Stimulated activated CD8-positive, alpha-beta memory T cell treated with anti-CD3 and anti-CD28 coated beads, Interleukin-7, amount 100 ng/mL, for 48 hours (primary cell): ENCODE measurements at regions not wholly inside any gene's neighbourhood (a gene's known extent, or its start where the extent isn't known, plus 50 kb on each side); places are given as distances from the start of the nearest gene placed in this dataset.
"Not testable (repeated sequence)": the region's sequence is repeated elsewhere in the genome, so short reads cannot be mapped to it uniquely, and the experiment has no call there.

ENCODE experiments used
- DNase-seq, 2 donors: peaks; one replicate each; pipeline ENCODE4 v3.0.0-alpha.2; 2020; ENCODE audit warnings: low read depth in 1 of 2; ENCODE audit errors: extremely low read depth in 1 of 2

GRCh38 chr6:111925296-111925695, 52.0 kb upstream of the FYN start:
- DNase-seq = no peak

DNA sequence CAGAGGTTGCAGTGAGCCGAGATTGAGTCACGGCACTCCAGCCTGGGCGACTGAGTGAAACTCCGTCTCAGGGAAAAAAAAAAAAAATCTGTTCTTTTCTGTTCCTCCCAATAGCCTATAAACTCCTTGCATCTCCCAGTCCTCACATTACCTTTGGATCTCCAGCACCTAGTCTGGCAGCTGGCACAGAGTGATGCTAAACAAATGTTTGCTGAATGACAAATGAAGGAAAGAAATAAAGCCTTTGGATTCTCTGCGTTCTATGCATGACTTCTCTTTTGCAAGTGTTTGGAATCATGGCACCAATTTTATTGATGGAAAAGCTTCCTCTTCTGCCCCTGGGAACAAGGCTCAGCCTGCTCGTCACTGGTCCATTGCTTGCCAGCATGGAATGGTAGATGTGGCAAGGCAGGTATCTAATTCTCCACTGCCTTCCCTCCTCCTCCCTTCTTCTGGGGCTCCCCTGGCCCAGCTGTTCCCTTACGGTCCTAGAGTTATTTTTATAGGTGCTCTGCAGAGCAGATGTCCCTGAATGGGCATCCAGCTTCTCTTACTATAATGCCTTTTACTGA, 53.6 kb upstream of the FYN start:
- no peak for DNase-seq

DNA sequence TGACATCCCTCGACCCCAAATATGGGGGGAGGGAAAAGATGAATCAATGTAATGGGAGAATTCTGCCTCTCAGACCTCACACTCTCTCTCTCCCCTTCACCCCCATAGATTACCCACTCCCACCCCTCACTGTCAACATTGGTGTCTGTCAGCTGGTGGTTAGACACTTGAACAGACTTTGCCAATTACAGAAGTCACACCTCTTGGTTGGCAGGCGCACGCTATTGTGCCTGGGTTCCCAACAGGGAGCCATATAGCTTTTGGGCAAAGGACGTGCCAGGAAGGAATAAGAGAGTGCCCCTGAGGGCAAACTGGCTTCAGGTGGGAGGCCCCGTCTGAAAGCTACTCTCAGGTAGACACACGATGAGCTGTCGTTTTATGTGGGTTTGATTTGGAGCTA, 54.1 kb upstream of the FYN start:
- no peak for DNase-seq

DNA sequence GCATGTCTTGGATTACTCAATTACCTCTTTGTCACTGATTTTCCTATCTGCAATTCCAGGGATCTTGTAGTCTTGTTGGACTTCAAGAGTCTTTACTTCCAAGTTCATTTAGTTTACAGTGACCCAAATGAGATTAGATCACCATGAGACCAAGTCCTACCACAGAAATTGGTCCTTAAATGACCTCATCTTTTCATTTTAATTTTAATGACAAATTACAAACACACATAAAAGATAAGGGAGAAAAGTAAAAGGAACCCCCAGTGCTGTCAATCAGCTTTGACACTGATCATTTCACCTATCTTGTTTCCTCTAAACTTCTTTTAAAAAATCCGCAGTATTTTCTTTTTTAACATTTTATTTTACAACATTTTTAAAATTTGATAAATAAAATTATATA, 54.9 kb upstream of the FYN start:
- no peak for DNase-seq

- DNase-seq = not testable (repeated sequence)
Observed at GRCh38 chr6:111934611-111935010, 61.4 kb upstream of the FYN start.

DNA sequence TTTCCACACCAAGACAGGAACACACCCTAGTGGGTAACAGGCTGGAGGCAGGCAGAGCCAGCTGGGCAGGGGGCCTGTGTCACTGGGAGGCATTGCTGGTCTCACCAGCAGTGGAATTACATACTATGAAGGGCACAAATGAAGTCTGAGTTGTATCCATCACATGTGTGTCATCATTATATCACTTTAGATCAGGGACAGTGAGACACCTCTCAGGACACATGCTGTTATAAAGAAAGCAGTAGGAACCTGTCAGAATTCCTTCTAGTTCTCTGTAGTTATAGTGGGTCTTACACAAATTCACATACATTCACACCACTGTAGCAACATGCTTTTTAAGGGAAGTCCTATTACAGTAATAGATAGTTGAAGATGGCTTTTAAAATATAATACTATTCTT, 63.5 kb upstream of the FYN start:
- DNase-seq = no peak

DNA sequence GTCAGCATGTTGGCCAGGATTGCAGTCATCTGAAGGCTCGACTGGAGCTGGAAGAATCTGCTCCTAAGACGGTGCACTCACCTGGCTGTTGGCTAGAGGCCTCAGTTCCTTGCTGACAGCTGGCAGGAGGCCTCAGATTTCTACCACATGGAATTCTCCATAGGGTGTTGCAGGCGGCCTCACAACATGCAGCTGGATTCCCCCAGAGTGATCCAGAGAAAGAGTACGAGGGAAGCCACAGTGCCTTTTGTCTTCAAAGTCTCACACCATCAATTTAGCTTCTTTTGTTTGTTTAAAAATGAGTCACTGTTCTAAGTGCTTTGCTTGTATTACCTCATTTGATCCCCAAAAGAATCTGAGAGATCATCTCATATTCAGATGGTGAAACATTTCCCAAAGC, 65.5 kb upstream of the FYN start:
- no peak for DNase-seq

DNA sequence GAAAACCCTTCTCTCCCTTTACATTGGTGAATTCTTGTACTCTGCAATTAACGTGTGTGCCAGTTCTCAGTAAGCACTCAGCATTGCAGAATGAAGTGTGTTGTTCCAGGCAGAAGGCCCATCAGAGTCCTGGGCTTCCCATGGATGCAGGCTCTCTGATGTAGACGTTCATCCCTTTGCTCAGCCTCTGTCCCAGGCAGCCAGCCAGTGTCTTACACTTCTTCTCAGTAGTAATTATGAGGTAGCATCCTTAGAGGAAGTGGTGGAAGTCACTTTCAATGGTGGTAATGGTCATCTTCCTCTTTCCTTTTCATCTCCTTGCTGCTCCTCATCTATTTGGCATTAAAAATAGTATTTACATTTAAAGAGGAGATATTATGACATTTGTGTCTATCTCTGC, 66.7 kb upstream of the FYN start:
- DNase-seq = no peak

DNA sequence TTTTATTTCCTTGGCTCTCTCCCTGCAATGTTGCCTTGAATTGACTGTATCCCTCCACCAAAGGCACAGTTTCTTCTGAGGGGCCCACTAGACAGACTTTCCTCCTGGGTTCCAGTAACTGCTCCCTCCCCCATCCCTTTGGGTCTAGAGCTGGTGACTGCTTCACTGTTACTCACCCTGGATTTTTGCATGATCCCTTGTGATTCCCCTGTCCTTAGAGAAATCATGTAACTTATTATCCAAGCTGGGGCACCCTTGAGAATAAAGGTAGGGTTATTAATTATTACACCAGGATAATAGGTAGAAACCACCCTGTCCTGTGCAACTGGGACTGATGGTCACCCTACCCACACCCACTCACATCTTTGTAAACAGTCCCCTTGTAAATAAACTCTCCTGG, 67.5 kb upstream of the FYN start:
- no peak for DNase-seq

GRCh38 chr6:111941686-111942330, 68.6 kb upstream of the FYN start:
- DNase-seq = no peak

DNA sequence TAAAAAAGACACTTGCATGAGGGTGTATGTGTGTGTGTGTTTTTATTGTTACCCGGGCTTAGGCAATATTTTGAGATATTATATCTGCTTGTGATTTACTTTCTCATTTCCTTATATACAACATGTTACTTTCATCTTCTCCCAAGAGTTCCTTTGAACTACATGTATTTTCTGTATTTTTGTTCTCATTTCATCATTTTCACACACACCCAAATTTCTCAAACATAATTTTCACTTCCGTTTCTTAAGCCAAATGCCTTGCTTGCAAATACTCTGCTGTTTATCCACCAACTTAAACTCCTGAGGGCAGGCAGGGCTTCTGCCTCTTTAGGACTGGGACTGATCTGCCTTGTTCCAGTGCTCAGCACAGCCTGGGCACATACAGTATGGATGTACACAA, 69.3 kb upstream of the FYN start:
- no peak for DNase-seq

DNA sequence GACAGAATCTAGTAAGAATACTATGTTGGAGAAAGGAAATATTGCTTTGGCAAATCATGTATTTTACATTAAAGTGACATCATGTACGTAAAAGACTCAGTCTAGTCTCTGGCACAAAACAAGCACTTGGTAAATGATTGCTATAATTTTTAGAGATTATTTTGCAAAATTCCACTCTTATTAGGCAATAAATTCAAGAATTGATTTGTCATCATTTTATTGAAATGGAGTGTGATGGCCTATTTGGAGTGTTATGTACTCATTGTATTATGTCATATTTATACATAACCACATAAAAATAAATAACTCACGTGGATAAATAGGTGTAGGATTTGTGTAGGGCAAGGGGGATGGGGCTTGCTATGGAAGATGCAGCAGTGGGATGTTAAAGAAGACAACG, 70.0 kb upstream of the FYN start:
- no peak for DNase-seq

DNA sequence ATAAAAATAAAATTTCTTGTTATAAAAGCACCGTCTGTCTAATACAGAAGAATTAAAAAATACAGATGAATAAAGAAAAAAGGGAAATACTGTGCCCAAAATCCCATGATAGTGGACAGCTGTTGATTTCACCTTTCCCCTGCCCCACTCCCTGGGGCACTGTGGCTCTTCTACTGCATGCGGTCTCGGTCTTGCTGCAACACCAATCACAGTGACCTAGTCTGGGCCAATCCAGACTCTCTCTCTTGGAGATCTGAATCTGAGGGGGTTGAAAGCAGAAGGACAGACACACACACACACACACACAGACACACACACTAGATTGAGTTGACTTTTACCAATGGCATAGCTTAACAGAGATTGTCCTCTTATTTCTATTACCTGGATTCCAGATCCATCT, 70.5 kb upstream of the FYN start:
- DNase-seq = no peak

GRCh38 chr6:111944541-111944940, 71.3 kb upstream of the FYN start:
- DNase-seq = no peak

DNA sequence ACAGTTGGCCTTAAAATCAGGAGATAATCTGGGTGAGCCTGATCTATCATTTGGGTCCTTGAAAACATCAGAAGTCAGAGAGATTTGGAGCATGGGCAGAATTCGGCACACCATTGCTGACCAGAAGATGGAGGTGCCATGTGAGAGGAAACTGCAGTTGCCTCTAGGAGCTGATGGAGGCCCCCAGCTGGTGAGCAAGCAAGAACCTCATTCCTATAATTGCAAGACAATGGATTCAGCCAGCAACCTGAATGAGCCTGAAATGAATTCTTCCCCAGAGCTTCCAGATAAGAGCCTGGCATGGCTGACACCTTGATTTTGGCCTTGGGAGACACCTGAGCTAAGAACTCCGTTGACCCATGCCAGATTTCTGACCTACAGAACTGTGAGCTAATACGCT, 76.3 kb upstream of the FYN start:
- DNase-seq = no peak

DNA sequence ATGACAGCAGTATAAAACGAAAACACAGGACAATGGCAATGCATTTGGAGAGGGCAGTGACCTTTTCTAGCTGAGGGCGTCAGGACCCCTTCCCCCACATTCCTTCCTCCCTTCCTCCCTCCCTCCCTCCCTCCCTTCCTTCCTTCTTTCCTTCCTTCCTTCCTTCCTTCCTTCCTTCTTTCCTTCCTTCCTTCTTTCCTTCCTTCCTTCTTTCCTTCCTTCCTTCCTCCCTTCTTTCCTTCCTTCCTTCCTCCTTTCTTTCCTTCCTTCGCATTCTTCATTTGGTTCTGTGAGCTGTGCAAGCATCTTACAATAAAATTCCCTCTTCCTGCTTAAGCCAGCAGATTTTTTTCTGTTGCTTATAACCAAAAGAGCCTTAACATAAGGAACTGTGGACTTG, 76.7 kb upstream of the FYN start:
- not testable (repeated sequence) for DNase-seq

- no peak for DNase-seq
Observed at GRCh38 chr6:111950661-111951496, 77.6 kb upstream of the FYN start.

GRCh38 chr6:111951497-111952085, 78.3 kb upstream of the FYN start:
- no peak for DNase-seq

DNA sequence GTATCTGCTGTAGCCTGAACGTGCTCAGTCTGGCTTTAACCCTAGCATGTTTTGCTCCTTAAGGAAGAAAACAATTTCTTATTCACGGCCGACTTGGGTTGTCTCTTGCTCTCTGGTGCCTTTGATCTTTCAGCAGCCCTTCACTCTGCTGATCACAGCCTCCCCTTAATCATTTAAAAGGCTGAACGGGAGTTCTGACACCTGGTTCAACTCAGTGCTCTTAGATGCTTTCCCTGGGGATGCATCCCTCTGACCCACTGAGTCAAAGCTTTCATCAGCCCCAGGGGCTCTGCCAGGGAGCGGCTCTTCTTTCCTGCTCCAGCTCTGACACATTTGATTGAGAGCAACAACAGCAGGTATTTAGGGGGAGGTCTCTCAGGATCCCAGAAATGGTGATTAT, 79.0 kb upstream of the FYN start:
- no peak for DNase-seq

DNA sequence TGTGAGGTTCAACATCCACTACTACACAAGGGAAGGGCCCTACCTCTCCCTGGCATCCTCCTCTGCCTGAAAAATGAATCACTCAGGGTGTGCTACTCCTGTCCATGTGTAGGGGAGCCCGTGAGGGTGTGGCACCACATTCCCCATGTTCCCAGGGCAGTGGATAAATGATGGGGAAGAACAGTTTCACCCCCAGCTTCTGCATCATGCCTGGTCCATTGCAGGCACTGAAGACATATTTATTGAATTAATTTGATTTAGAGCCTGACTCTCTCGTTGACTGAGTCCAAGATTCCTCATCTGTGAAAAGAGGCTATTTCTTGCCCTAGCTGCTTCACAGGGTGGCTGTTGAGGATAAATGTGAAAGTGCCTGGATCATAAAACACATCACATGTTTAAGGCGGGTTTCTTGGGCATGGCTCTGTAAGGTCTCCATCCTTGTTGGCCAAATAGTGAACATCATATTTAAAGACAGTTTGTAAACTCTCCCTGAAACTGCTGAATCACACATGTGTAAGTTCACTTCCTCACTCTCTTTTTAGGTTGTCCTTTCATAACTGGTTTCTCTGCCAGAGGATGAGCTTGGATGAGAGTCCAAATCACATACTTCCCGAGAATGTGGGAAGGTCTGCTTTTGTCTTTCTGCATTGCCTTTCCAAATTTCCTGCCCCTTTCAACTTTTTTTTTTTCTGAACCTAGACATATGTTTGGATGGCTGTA, 79.7 kb upstream of the FYN start:
- DNase-seq = no peak

- no peak for DNase-seq
Observed at GRCh38 chr6:111956098-111956497, 82.8 kb upstream of the FYN start.
